Stimulated activated CD8-positive, alpha-beta memory T cell treated with anti-CD3 and anti-CD28 coated beads, Interleukin-7, amount 100 ng/mL, for 48 hours (primary cell): ENCODE measurements at regions not wholly inside any gene's neighbourhood (a gene's known extent, or its start where the extent isn't known, plus 50 kb on each side); places are given as distances from the start of the nearest gene placed in this dataset.
"Not testable (repeated sequence)": the region's sequence is repeated elsewhere in the genome, so short reads cannot be mapped to it uniquely, and the experiment has no call there.

Experiments
- DNase-seq, 2 donors: peaks; one replicate each; pipeline ENCODE4 v3.0.0-alpha.2; 2020; ENCODE audit warnings: low read depth in 1 of 2; ENCODE audit errors: extremely low read depth in 1 of 2

GRCh38 chr9:28942941-28943340 is 1369.7 kb upstream of the C9orf72 start:
- DNase-seq: no peak

- no peak for DNase-seq
These were observed 1373.4 kb upstream of the C9orf72 start for GRCh38 chr9:28946648-28947047.

- no peak for DNase-seq
These were observed 1378.7 kb upstream of the C9orf72 start for GRCh38 chr9:28951945-28952344.

- DNase-seq: no peak
These were observed 1383.0 kb upstream of the C9orf72 start for GRCh38 chr9:28956116-28956880.

- DNase-seq: no peak
These were observed 1387.3 kb upstream of the C9orf72 start for GRCh38 chr9:28960602-28961001.

- DNase-seq: no peak
These were observed 1388.3 kb upstream of the C9orf72 start for GRCh38 chr9:28961623-28962022.

GRCh38 chr9:28967226-28967625 is 1393.9 kb upstream of the C9orf72 start:
- no peak for DNase-seq

GRCh38 chr9:28970241-28970654 is 1397.0 kb upstream of the C9orf72 start:
- DNase-seq: no peak

- no peak for DNase-seq
These were observed 1398.6 kb upstream of the C9orf72 start for GRCh38 chr9:28971881-28972280.

GRCh38 chr9:28976250-28976649 is 1403.0 kb upstream of the C9orf72 start:
- no peak for DNase-seq

- no peak for DNase-seq
These were observed 1403.4 kb upstream of the C9orf72 start for GRCh38 chr9:28976684-28977083.

- DNase-seq: no peak
These were observed 1407.8 kb upstream of the C9orf72 start for GRCh38 chr9:28981129-28981528.

- no peak for DNase-seq
These were observed 1408.4 kb upstream of the C9orf72 start for GRCh38 chr9:28981711-28982110.

GRCh38 chr9:28984016-28984415 is 1410.7 kb upstream of the C9orf72 start:
- DNase-seq: no peak

- not testable (repeated sequence) for DNase-seq
These were observed 1416.7 kb upstream of the C9orf72 start for GRCh38 chr9:28990009-28990408.

GRCh38 chr9:28999057-28999456 is 1425.8 kb upstream of the C9orf72 start:
- no peak for DNase-seq

- no peak for DNase-seq
These were observed 1426.5 kb upstream of the C9orf72 start for GRCh38 chr9:28999806-29000205.

- no peak for DNase-seq
These were observed 1427.7 kb upstream of the C9orf72 start for GRCh38 chr9:29001006-29001405.

- DNase-seq: no peak
These were observed 1431.7 kb upstream of the C9orf72 start for GRCh38 chr9:29004988-29005387.

- DNase-seq: no peak
These were observed 1433.3 kb upstream of the C9orf72 start for GRCh38 chr9:29006628-29007027.

- no peak for DNase-seq
These were observed 1439.6 kb upstream of the C9orf72 start for GRCh38 chr9:29012911-29013310.

GRCh38 chr9:29021632-29022031 is 1448.4 kb upstream of the C9orf72 start:
- DNase-seq: no peak

GRCh38 chr9:29038332-29038731 is 1465.1 kb upstream of the C9orf72 start:
- DNase-seq: no peak
